Nephron progenitor cell (in vitro differentiated cells): ENCODE measurements at regions not wholly inside any gene's neighbourhood (a gene's known extent, or its start where the extent isn't known, plus 50 kb on each side); places are given as distances from the start of the nearest gene placed in this dataset.

Source experiments
- DNase-seq: peaks from one replicate; pipeline ENCODE4 v3.0.0; 2021
- H3K27ac Mint-ChIP-seq: 2 replicates; pipeline ENCODE4 v1.8.0; 2021; ENCODE audit warnings: mild to moderate bottlenecking, moderate library complexity, mixed read lengths
- H3K27me3 Mint-ChIP-seq: 2 replicates; pipeline ENCODE4 v1.8.0; 2021; ENCODE audit warnings: mild to moderate bottlenecking, low read depth, mixed read lengths; ENCODE audit not compliant: poor library complexity
- H3K36me3 Mint-ChIP-seq: 2 replicates; pipeline ENCODE4 v1.8.0; 2021; ENCODE audit warnings: low read depth, mixed read lengths
- H3K4me1 Mint-ChIP-seq: 2 replicates; pipeline ENCODE4 v1.8.0; 2021; ENCODE audit warnings: mixed read lengths
- H3K4me3 Mint-ChIP-seq: 2 replicates; pipeline ENCODE4 v1.8.0; 2021; ENCODE audit warnings: mild to moderate bottlenecking, moderate library complexity, mixed read lengths
- H3K9me3 Mint-ChIP-seq: 2 replicates; pipeline ENCODE4 v1.8.0; 2021; ENCODE audit warnings: mild to moderate bottlenecking, moderate library complexity, mixed read lengths
- TF ChIP-seq, protein P1 (sequence below): fragments of 200-600 bp; sonication (generic); IDR thresholded peaks from 2 replicates; pipeline ENCODE4 v1.5.0; 2021; ENCODE audit warnings: antibody characterized with exemption

GRCh38 chr2:226360658-226361057 lies 439.0 kb downstream of the IRS1 start:
- TF ChIP-seq, protein P1, sequence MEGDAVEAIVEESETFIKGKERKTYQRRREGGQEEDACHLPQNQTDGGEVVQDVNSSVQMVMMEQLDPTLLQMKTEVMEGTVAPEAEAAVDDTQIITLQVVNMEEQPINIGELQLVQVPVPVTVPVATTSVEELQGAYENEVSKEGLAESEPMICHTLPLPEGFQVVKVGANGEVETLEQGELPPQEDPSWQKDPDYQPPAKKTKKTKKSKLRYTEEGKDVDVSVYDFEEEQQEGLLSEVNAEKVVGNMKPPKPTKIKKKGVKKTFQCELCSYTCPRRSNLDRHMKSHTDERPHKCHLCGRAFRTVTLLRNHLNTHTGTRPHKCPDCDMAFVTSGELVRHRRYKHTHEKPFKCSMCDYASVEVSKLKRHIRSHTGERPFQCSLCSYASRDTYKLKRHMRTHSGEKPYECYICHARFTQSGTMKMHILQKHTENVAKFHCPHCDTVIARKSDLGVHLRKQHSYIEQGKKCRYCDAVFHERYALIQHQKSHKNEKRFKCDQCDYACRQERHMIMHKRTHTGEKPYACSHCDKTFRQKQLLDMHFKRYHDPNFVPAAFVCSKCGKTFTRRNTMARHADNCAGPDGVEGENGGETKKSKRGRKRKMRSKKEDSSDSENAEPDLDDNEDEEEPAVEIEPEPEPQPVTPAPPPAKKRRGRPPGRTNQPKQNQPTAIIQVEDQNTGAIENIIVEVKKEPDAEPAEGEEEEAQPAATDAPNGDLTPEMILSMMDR: no peak
- Mint-ChIP-seq H3K27me3 (peaks cover 8% of the 10 kb centered on the region), H3K36me3 (no peaks in the 10 kb centered on the region), H3K4me1 (no peaks in the 10 kb centered on the region), H3K4me3 (no peak overlapping the region), H3K27ac (no peak overlapping the region), H3K9me3 (no peaks in the 10 kb centered on the region)
- no peak for DNase-seq

- Mint-ChIP-seq H3K9me3 (no peaks in the 10 kb centered on the region), H3K27ac (no peak overlapping the region), H3K4me3 (no peak overlapping the region), H3K36me3 (no peaks in the 10 kb centered on the region), H3K27me3 (peaks cover 11% of the 10 kb centered on the region), H3K4me1 (no peaks in the 10 kb centered on the region)
- DNase-seq: no peak
- TF ChIP-seq, protein P1: no peak
These were observed 440.9 kb downstream of the IRS1 start for GRCh38 chr2:226358688-226359087.

- no peak for DNase-seq
- Mint-ChIP-seq H3K4me3 (no peak overlapping the region), H3K27ac (no peak overlapping the region), H3K27me3 (peaks cover 11% of the 10 kb centered on the region), H3K36me3 (no peaks in the 10 kb centered on the region), H3K4me1 (peaks cover 4% of the 10 kb centered on the region), H3K9me3 (no peaks in the 10 kb centered on the region)
- TF ChIP-seq, protein P1: no peak
These were observed 441.8 kb downstream of the IRS1 start for GRCh38 chr2:226357816-226358215.

- Mint-ChIP-seq H3K4me1 (peaks cover 5% of the 10 kb centered on the region), H3K4me3 (no peak overlapping the region), H3K27me3 (peaks cover 8% of the 10 kb centered on the region), H3K36me3 (no peaks in the 10 kb centered on the region), H3K9me3 (no peaks in the 10 kb centered on the region), H3K27ac (no peak overlapping the region)
- TF ChIP-seq, protein P1: no peak
- no peak for DNase-seq
These were observed 444.0 kb downstream of the IRS1 start for GRCh38 chr2:226355600-226355999.

DNA sequence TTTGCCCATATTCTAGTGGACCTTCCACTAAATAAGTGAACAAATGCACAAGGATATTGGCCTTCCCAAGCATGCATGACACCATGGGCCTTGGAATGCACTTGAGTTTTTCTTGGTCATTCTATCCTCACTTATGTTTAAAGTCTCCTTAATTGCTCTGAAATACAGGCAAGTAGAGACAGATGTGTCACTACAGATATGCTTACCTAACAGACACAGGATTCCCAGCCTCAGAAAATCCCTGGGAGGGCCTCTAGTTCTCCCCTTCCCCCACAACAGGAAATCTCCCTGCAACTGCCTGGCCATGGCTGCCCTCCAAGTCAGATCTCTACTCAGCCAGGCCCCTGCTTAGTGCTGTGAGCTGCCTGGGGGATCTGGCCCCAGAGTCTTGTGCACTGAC lies 445.2 kb downstream of the IRS1 start:
- Mint-ChIP-seq H3K4me1 (peaks cover 5% of the 10 kb centered on the region), H3K9me3 (no peaks in the 10 kb centered on the region)
- DNase-seq: no peak

GRCh38 chr2:226352941-226353560 lies 446.6 kb downstream of the IRS1 start:
- no peak overlapping the region for H3K4me3 Mint-ChIP-seq
- peaks cover 5% of the 10 kb centered on the region for H3K4me1 Mint-ChIP-seq
- H3K27ac Mint-ChIP-seq: no peak overlapping the region
- DNase-seq: no peak
- TF ChIP-seq, protein P1: no peak
- H3K36me3 Mint-ChIP-seq: no peaks in the 10 kb centered on the region
- peaks cover 4% of the 10 kb centered on the region for H3K27me3 Mint-ChIP-seq
- no peaks in the 10 kb centered on the region for H3K9me3 Mint-ChIP-seq

More for the DNA sequence above, 445.2 kb downstream of the IRS1 start:
- TF ChIP-seq, protein P1: no peak
- no peak overlapping the region for H3K27ac Mint-ChIP-seq
- H3K36me3 Mint-ChIP-seq: no peaks in the 10 kb centered on the region
- H3K27me3 Mint-ChIP-seq: peaks cover 8% of the 10 kb centered on the region
- H3K4me3 Mint-ChIP-seq: no peak overlapping the region
